Duodenal mucosa (tissue), 2 donors: ENCODE measurements at regions not wholly inside any gene's neighbourhood (a gene's known extent, or its start where the extent isn't known, plus 50 kb on each side); places are given as distances from the start of the nearest gene placed in this dataset.

Source experiments
- H3K27ac ChIP-seq: one replicate; pipeline ENCODE4 v1.7.0; 2013; ENCODE audit warnings: low read depth, low read length
- H3K27me3 ChIP-seq, 2 donors: one replicate each; pipeline ENCODE4 v1.7.0; 2013; ENCODE audit warnings: low read length in 2 of 2, control low read depth in 1 of 2; ENCODE audit not compliant: insufficient read depth in 2 of 2, control insufficient read depth in 1 of 2
- H3K36me3 ChIP-seq, 2 donors: one replicate each; pipeline ENCODE4 v1.7.0; 2013; ENCODE audit warnings: low read length in 2 of 2, control low read depth in 1 of 2; ENCODE audit not compliant: insufficient read depth in 2 of 2, control insufficient read depth in 1 of 2
- H3K4me1 ChIP-seq, 2 donors: one replicate each; pipeline ENCODE4 v1.7.0; 2013; ENCODE audit warnings: low read length in 2 of 2, control low read depth in 1 of 2; ENCODE audit not compliant: insufficient read depth in 2 of 2, control insufficient read depth in 1 of 2
- H3K4me3 ChIP-seq, 2 donors: one replicate each; pipeline ENCODE4 v1.7.0; 2013; ENCODE audit warnings: low read length in 2 of 2, low read depth in 1 of 2
- H3K9ac ChIP-seq, 2 donors: one replicate each; pipeline ENCODE4 v1.7.0; 2013; ENCODE audit warnings: low read length in 2 of 2, low read depth in 1 of 2
- H3K9me3 ChIP-seq, 2 donors: one replicate each; pipeline ENCODE4 v1.7.0; 2013; ENCODE audit warnings: low read length in 2 of 2, control low read depth in 1 of 2; ENCODE audit not compliant: control insufficient read depth in 1 of 2

DNA sequence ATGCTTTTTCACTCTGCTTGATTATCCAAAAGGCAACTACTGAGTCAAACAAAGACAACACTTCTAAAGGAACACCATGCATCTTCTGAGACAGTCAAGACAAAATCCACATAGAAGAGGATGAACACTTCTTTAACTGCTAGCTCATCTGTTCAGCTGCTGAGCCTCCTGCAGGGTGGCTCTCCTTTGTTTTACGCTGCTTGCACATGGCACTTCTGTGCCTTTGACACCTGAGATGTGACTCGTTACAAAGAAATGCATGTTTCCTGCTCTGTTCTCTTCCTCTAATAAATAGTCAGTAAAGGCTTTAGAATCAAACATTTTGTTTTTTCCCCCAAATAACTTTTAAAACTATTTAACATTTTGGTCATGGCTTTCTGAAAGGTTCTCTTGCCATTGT, 1129.4 kb downstream of the TDRD15 start:
- Histone ChIP-seq H3K27ac (no peak overlapping the region), H3K36me3 (no peaks in the 10 kb centered on the region), H3K9me3 (no peaks in the 10 kb centered on the region), H3K4me3 (no peak overlapping the region), H3K4me1 (no peaks in the 10 kb centered on the region), H3K9ac (no peak overlapping the region), H3K27me3 (no peaks in the 10 kb centered on the region)

DNA sequence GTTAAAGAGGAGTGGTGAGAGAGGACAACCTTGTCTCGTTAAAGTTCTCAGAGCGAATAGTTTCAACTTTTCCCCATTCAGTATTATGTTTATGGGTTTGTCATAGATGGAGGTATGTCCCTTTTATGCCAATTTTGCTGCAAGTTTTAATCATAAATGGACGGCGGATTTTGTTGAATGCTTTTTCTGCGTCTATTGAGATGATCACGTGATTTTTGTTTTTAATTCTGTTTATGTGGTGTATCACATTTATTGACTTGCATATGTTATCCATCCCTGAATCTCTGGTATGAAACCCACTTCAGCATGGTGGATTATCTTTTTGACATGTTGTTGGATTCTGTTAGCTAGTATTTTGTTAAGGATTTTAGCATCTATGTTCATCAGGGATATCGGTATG, 1123.8 kb upstream of the KLHL29 start:
- no peak overlapping the region for H3K9ac ChIP-seq
- H3K27ac ChIP-seq, result no peak overlapping the region
- no peaks in the 10 kb centered on the region for H3K9me3 ChIP-seq
- no peaks in the 10 kb centered on the region for H3K27me3 ChIP-seq
- H3K4me3 ChIP-seq, result no peak overlapping the region
- H3K4me1 ChIP-seq, result no peaks in the 10 kb centered on the region
- no peaks in the 10 kb centered on the region for H3K36me3 ChIP-seq

DNA sequence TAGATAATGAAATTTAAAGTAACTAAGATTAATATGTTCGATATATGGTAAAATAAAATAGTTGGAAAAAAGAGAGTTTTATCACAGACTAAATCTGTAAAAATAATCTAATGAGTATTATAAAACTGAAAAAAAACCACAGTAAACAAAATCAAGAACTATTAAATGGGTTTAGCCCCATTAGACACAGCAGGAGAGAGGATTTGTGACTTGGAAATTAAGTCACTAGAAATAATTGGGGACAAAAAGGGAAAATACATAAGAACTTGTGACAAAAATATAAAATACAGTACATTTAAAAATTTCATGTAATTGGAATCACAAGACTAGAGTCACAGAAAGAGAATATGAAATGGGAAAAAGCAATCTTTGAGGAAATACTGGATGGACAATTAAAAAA, 1114.6 kb upstream of the KLHL29 start:
- Histone ChIP-seq H3K9ac (no peak overlapping the region), H3K9me3 (peaks cover 0 to under 1% of the 10 kb centered on the region in 2 donors), H3K4me1 (no peaks in the 10 kb centered on the region), H3K27ac (no peak overlapping the region), H3K4me3 (no peak overlapping the region), H3K36me3 (no peaks in the 10 kb centered on the region), H3K27me3 (no peaks in the 10 kb centered on the region)

DNA sequence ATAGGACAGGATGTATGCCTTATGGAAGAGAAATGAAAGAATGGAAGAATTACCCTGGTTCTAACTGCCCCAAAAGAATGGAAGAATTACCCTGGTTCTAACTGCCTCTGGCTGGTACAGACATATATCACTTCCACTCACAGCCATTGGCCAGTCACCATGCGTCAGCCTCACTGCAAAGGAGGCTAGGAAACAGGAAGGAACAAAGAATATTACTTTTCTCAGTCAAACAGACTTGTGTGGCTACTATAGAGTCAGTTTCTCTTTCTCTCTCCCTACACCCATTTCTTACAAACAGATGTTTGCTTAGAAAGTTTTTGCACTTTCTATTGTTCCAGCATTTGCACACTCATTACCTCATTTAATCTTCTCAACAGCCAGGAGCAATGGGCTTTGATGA, 1111.1 kb upstream of the KLHL29 start:
- H3K27ac ChIP-seq, result no peak overlapping the region
- H3K9me3 ChIP-seq, result peaks cover 0 to 2% of the 10 kb centered on the region in 2 donors
- no peaks in the 10 kb centered on the region for H3K27me3 ChIP-seq
- no peak overlapping the region for H3K4me3 ChIP-seq
- H3K36me3 ChIP-seq, result no peaks in the 10 kb centered on the region
- no peak overlapping the region for H3K9ac ChIP-seq
- no peaks in the 10 kb centered on the region for H3K4me1 ChIP-seq

DNA sequence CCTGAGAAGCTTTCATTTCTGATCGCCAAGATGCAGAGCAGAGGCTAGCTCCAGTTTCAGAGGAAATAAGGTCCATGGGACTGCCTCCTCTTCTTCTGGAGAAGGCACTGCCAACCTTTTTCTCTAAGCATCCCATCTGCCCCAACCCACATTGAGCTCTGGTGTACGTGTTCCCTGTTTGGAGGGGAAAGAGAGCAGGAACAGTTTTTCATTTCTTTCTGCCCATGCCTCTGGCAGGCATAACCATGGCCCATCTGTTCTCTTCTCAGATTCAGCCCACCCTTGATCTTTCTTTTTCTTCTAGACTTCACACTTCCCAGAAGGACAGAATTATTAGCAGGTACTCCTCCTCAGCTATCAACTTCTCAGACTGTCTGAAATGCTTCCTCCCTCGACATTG, 1110.3 kb upstream of the KLHL29 start:
- Histone ChIP-seq H3K4me1 (no peaks in the 10 kb centered on the region), H3K9me3 (peaks cover 0 to 2% of the 10 kb centered on the region in 2 donors), H3K27me3 (no peaks in the 10 kb centered on the region), H3K9ac (no peak overlapping the region), H3K4me3 (no peak overlapping the region), H3K27ac (no peak overlapping the region), H3K36me3 (no peaks in the 10 kb centered on the region)

DNA sequence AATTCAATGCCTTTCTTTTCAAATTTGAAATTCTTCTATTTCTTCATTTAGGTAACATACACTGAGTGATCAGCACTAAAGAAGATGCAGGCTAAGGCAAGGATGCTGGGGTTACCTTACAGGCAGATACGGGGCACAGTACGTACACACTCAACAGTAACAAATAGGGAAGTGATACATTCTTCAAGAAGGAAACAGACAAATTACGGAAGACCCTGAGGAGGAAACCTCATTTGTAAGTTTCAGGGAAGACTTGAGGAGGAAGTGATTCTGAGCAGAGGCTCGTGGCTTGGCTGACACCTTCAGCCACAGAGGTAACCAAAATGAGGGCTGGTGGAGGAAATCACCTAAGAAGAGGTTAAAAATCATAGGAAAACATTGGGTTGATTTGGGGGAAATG, 1108.3 kb upstream of the KLHL29 start:
- H3K4me3 ChIP-seq, result no peak overlapping the region
- no peaks in the 10 kb centered on the region for H3K27me3 ChIP-seq
- H3K9ac ChIP-seq, result no peak overlapping the region
- H3K4me1 ChIP-seq, result no peaks in the 10 kb centered on the region
- no peaks in the 10 kb centered on the region for H3K36me3 ChIP-seq
- no peak overlapping the region for H3K27ac ChIP-seq
- peaks cover 0 to 2% of the 10 kb centered on the region in 2 donors for H3K9me3 ChIP-seq

DNA sequence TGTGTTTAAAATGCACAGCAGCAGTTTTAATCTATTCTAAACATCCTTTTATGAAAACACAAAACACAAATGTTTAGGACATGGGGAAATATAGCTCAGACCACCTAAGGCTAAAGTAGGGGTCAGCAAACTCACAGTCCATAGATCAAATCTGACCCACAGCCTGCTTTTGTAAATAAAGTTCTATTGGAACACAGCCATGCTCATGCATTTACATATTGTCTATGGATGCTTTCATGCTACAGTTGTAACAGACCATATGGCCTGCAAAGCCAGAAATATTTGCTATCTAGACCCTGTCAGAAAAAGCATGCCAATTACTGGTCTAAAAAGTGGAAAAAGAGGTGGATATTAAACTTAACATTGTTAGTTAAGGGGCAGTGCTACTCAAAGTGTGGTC, 1105.4 kb upstream of the KLHL29 start:
- Histone ChIP-seq H3K27ac (no peak overlapping the region), H3K36me3 (no peaks in the 10 kb centered on the region)

DNA sequence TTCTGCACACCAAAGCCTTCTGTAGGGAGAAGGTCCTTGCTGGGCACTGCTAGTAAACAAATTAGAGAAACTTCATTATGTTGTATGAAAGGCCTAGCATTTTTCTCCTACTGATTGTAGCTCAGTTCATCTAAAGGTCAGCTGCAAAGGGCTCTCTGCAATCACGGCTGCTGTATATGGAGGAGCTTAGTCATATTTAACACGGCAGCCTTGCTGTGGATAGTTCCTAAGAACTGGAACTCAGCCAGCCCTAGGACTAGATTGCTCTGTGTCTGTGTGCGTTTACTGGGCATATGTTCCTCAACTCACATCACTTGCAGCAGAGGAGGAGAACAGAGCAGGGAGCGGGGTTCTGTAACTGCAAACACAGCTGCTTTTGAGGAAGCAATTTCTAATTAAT, 1103.9 kb upstream of the KLHL29 start:
- no peak overlapping the region for H3K4me3 ChIP-seq
- no peak overlapping the region for H3K27ac ChIP-seq
- H3K27me3 ChIP-seq, result no peaks in the 10 kb centered on the region

More for the DNA sequence above, 1105.4 kb upstream of the KLHL29 start:
- Histone ChIP-seq H3K4me1 (no peaks in the 10 kb centered on the region), H3K9ac (no peak overlapping the region), H3K9me3 (peaks cover 0 to 2% of the 10 kb centered on the region in 2 donors), H3K27me3 (no peaks in the 10 kb centered on the region), H3K4me3 (no peak overlapping the region)

DNA sequence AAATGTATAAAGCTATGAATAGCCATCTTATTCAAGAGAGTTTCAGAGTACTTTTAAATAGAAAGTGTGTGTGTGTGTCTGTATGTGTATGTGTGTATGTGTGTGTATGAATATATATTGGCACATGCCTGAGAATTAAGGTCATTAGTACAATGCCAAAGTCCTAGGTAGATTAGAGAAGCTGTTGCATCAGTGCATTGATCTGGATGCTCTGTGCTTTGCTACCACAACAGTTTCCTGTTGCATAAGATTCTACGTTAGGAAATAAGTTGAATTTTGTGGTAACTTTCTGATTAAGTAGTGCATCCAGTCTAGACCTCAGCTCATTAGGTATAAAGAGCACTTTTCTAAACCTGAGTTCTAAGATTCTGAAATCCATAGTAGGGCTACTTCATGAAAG, 1102.8 kb upstream of the KLHL29 start:
- Histone ChIP-seq H3K27ac (no peak overlapping the region), H3K9ac (no peak overlapping the region), H3K9me3 (no peaks in the 10 kb centered on the region), H3K36me3 (no peaks in the 10 kb centered on the region), H3K4me1 (no peaks in the 10 kb centered on the region), H3K27me3 (no peaks in the 10 kb centered on the region), H3K4me3 (no peak overlapping the region)

More for the DNA sequence above, 1103.9 kb upstream of the KLHL29 start:
- Histone ChIP-seq H3K9ac (no peak overlapping the region), H3K36me3 (no peaks in the 10 kb centered on the region), H3K4me1 (no peaks in the 10 kb centered on the region), H3K9me3 (no peaks in the 10 kb centered on the region)

DNA sequence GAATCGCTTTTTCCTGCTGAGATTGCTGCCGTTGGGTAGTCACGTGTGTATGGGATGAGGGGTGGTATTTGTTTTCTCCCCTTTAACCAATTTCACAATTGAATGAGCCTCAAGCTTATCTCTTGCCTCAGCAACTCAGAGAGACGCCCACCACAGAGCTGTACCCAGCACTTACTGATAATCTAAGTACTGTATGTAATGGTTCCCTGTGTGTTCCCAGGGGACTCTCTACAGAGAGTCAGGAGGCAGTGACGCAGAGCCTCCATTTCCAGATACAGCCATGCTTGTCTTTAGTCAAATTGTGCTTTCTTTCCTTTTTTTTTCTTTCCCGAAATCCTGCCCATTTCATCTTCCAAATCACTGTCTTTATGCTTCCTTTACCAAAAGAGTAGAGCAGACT, 1102.1 kb upstream of the KLHL29 start:
- Histone ChIP-seq H3K4me3 (no peak overlapping the region), H3K9me3 (no peaks in the 10 kb centered on the region), H3K4me1 (no peaks in the 10 kb centered on the region), H3K36me3 (no peaks in the 10 kb centered on the region), H3K27me3 (no peaks in the 10 kb centered on the region), H3K27ac (no peak overlapping the region), H3K9ac (no peak overlapping the region)

DNA sequence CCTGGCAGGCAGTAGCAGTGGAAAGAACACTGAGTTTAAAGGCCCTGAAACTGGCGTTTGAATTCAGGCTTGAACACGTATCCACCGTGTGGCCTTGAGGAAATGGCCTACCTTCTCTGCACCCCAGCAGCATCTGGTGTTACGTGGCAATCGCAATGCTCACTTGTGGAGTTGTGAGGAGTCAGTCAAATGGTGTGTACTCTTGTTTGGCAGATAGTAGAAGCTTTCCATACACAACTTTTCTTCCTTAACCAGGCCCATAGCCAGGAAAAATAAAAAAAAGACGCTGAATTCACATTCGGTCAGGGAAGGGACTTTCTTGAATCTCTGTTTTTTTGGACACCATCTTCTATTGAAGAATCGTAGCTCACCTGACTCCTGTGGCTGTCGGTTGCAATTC, 1101.5 kb upstream of the KLHL29 start:
- Histone ChIP-seq H3K9ac (no peak overlapping the region), H3K9me3 (no peaks in the 10 kb centered on the region), H3K27me3 (no peaks in the 10 kb centered on the region), H3K4me3 (no peak overlapping the region), H3K36me3 (no peaks in the 10 kb centered on the region), H3K4me1 (no peaks in the 10 kb centered on the region), H3K27ac (no peak overlapping the region)
